ENCODE measurements at regions not wholly inside any gene's neighbourhood (a gene's known extent, or its start where the extent isn't known, plus 50 kb on each side); places are given as distances from the start of the nearest gene placed in this dataset.

DNA sequence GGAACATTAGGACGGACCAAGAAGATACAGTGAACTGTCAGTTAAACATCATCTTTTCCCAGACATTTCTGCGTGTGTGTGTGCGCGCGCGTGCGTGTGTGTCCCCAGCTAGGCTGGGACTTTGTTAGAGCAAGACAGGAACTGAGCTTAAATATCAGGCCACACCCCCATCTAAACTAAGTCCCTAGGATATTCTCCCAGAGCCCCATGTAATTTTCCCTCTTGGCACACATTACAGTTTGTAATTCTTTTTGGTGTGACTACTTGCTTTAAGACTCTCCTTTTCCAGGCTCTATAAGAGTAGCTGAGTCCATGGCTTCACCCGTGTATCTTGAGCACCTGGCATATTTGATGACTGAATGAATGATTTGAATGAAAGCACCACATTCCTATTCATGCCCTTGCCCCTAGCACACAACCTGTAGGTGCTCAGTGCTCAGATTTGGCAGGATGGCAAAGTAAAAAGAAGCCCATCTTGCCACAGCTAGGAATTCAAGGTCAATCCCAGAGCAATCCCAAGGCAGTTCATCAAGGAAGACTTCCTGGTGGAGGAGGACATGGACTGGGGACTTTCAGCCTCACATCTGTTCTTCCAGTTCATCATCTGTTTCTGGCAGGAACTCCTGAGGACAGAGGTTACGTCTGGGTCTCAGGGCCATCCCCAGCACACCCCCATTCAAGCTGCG lies 69.2 kb downstream of the MRPL14 start (continued):
- no peak for TF ChIP-seq MYBL2 (IDR thresholded peaks at IDR 0.05; ENCODE audit: low read depth)
- no peak for TF ChIP-seq MYBL2 (CRISPR knock-in tag; IDR thresholded peaks at IDR 0.05; ENCODE audit: borderline replicate concordance)
- no peak for TF ChIP-seq MXI1 (IDR thresholded peaks at IDR 0.05; ENCODE audit: low read depth, low read length)
- TF ChIP-seq KLF10 (CRISPR knock-in tag; IDR thresholded peaks at IDR 0.05) = no peak
- no peak for TF ChIP-seq SRSF3 (IDR thresholded peaks at IDR 0.05; ENCODE audit: insufficient read depth, low read length)
- TF ChIP-seq CBFA2T3 (IDR thresholded peaks at IDR 0.05) = peak; percentile 89
- no peak for TF ChIP-seq POU5F1 (IDR thresholded peaks at IDR 0.05; ENCODE audit: borderline replicate concordance, low read depth, low read length, partially characterized antibody)
- TF ChIP-seq POLR2B (IDR thresholded peaks at IDR 0.05; ENCODE audit: low read depth, partially characterized antibody) = no peak
- TF ChIP-seq CC2D1A (IDR thresholded peaks at IDR 0.05) = no peak
- TF ChIP-seq, protein P1, sequence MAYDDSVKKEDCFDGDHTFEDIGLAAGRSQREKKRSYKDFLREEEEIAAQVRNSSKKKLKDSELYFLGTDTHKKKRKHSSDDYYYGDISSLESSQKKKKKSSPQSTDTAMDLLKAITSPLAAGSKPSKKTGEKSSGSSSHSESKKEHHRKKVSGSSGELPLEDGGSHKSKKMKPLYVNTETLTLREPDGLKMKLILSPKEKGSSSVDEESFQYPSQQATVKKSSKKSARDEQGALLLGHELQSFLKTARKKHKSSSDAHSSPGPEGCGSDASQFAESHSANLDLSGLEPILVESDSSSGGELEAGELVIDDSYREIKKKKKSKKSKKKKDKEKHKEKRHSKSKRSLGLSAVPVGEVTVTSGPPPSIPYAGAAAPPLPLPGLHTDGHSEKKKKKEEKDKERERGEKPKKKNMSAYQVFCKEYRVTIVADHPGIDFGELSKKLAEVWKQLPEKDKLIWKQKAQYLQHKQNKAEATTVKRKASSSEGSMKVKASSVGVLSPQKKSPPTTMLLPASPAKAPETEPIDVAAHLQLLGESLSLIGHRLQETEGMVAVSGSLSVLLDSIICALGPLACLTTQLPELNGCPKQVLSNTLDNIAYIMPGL (CRISPR knock-in tag; IDR thresholded peaks at IDR 0.05) = no peak
- no peak for TF ChIP-seq GTF2E2 (tag; IDR thresholded peaks at IDR 0.05)
- TF ChIP-seq ZNF408 (CRISPR knock-in tag; IDR thresholded peaks at IDR 0.05; ENCODE audit: low read depth) = no peak
- TF ChIP-seq, protein P2, sequence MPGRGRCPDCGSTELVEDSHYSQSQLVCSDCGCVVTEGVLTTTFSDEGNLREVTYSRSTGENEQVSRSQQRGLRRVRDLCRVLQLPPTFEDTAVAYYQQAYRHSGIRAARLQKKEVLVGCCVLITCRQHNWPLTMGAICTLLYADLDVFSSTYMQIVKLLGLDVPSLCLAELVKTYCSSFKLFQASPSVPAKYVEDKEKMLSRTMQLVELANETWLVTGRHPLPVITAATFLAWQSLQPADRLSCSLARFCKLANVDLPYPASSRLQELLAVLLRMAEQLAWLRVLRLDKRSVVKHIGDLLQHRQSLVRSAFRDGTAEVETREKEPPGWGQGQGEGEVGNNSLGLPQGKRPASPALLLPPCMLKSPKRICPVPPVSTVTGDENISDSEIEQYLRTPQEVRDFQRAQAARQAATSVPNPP (IDR thresholded peaks at IDR 0.05; ENCODE audit: borderline replicate concordance, insufficient read depth, insufficient read length) = no peak
- peak; percentile 59 for TF ChIP-seq PHF20 (IDR thresholded peaks at IDR 0.05; ENCODE audit: partially characterized antibody)
- TF ChIP-seq ZNF253 (CRISPR knock-in tag; conservative IDR thresholded peaks at IDR 0.05) = no peak
- TF ChIP-seq CEBPG (CRISPR knock-in tag; IDR thresholded peaks at IDR 0.05) = no peak
- no peak for TF ChIP-seq CEBPG (tag; conservative IDR thresholded peaks at IDR 0.05 in 1 of 2, IDR thresholded peaks at IDR 0.05 in 1 of 2)
- TF ChIP-seq EP300 (IDR thresholded peaks at IDR 0.05; ENCODE audit: low read length) = no peak
- no peak for TF ChIP-seq FOXK1 (CRISPR knock-in tag; IDR thresholded peaks at IDR 0.05; ENCODE audit: borderline replicate concordance)
- no peak for TF ChIP-seq ZNF76 (CRISPR knock-in tag; IDR thresholded peaks at IDR 0.05; ENCODE audit: borderline replicate concordance)
- no peak for TF ChIP-seq OTX1 (CRISPR knock-in tag; IDR thresholded peaks at IDR 0.05)
- TF ChIP-seq FOXA3 (CRISPR knock-in tag; conservative IDR thresholded peaks at IDR 0.05 in 1 of 2, IDR thresholded peaks at IDR 0.05 in 1 of 2) = no peak
- TF ChIP-seq ADNP (tag; IDR thresholded peaks at IDR 0.05) = peak; percentile 91
- no peak for TF ChIP-seq FOS (IDR thresholded peaks at IDR 0.05; ENCODE audit: extremely low read depth, insufficient read length)
- no peak; the same call in none of the 2 replicates for TF ChIP-seq NFRKB (IDR thresholded peaks at IDR 0.05; ENCODE audit: low read depth)
- no peak for TF ChIP-seq KDM5B (IDR thresholded peaks at IDR 0.05; ENCODE audit: insufficient replicate concordance, low read depth, low read length)
- TF ChIP-seq CREB1 (IDR thresholded peaks at IDR 0.05) = no peak
- no peak for TF ChIP-seq CREB1 (CRISPR knock-in tag; IDR thresholded peaks at IDR 0.05)
- no peak for TF ChIP-seq HDAC1 (IDR thresholded peaks at IDR 0.05)
- TF ChIP-seq ZFP1 (CRISPR knock-in tag; IDR thresholded peaks at IDR 0.05) = no peak; the same call in 1 of the 2 replicates

Measured in K562 (cell line).